ENCODE measurements at regions not wholly inside any gene's neighbourhood (a gene's known extent, or its start where the extent isn't known, plus 50 kb on each side); places are given as distances from the start of the nearest gene placed in this dataset.

- no peak for TF ChIP-seq CTCF (conservative IDR thresholded peaks at IDR 0.05; ENCODE audit: low read depth, low read length)
- TF ChIP-seq EZH2 (IDR thresholded peaks at IDR 0.05; ENCODE audit: low read length, unreplicated experiment): no peak
- TF ChIP-seq EZH2phosphoT487 (IDR thresholded peaks at IDR 0.05; ENCODE audit: borderline replicate concordance, low read length): no peak
These were observed 820.6 kb downstream of the DIAPH3 start for GRCh38 chr13:59343132-59343531.
